Activated CD4-positive, alpha-beta T cell treated with anti-CD3 and anti-CD28 coated beads for 36 hours (primary cell): ENCODE measurements at regions not wholly inside any gene's neighbourhood (a gene's known extent, or its start where the extent isn't known, plus 50 kb on each side); places are given as distances from the start of the nearest gene placed in this dataset.
A peak's percentile ranks its signal among the peaks of the same experiment; 100 is the strongest.

Source experiments
- ATAC-seq: fragments of 200-7000 bp; cut with Tn5 transposase; one replicate; pipeline ENCODE4 v1.10.0; 2021; ENCODE audit warnings: mild to moderate bottlenecking, moderate library complexity
- CTCF ChIA-PET: fragments of 350-600 bp; sonication (Branson Sonifier 250); formaldehyde crosslinking; loops from one replicate; lab custom pipeline; 2021; ENCODE audit warnings: antibody characterized with exemption; lab: Charles Lee
- POLR2A ChIA-PET: fragments of 350-600 bp; sonication (Branson Sonifier 250); formaldehyde crosslinking; loops from one replicate; lab custom pipeline; 2021; ENCODE audit warnings: antibody characterized with exemption, inconsistent platforms; lab: Charles Lee
- DNase-seq: peaks from one replicate; pipeline ENCODE4 v3.0.0-alpha.2; 2020
- H3K27ac Mint-ChIP-seq: one replicate; pipeline ENCODE4 v1.8.0; 2021; ENCODE audit warnings: mixed read lengths
- H3K27me3 Mint-ChIP-seq: one replicate; pipeline ENCODE4 v1.8.0; 2021; ENCODE audit warnings: mixed read lengths
- H3K36me3 Mint-ChIP-seq: one replicate; pipeline ENCODE4 v1.8.0; 2021; ENCODE audit warnings: low read depth, mixed read lengths
- H3K4me1 Mint-ChIP-seq: one replicate; pipeline ENCODE4 v1.8.0; 2021; ENCODE audit warnings: mixed read lengths
- H3K4me3 Mint-ChIP-seq: one replicate; pipeline ENCODE4 v1.8.0; 2021; ENCODE audit warnings: mild to moderate bottlenecking, moderate library complexity, mixed read lengths
- H3K9me3 Mint-ChIP-seq: one replicate; pipeline ENCODE4 v1.8.0; 2021; ENCODE audit warnings: low read depth, mixed read lengths
- intact Hi-C, 2 experiments: fragments of 100-400 bp; cut with DNase I in 1 of 2; cut with micrococcal nuclease in 1 of 2; formaldehyde crosslinking; loops; one replicate each; pipeline versions ENCODE4 v1.14.2 to v1.15.1; 2022 to 2024; cut with DNase I, micrococcal nuclease

DNA sequence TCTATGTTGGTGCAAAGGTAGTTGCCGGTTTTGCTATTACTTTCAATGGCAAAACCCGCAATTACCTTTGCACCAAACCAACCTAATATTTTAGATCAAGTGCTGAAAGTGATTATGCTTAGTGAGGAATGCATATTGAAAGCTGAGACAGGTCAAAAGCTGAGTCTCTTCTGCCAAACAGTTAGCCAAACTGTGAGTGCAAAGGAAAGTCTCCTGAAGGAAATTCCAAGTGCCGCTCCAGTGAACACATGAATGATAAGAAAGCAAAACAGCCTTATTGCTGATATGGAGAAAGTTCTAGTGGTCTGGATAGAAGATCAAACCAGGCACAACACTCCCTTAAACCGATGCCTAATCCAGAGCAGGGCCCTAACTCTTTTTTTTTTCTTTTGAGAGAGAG, 83.1 kb upstream of the ERRFI1 start:
- ATAC-seq (no peak), DNase-seq (no peak)
- ChIA-PET POLR2A (no interaction called here), CTCF (interaction anchor here (0.8 kb wide), 1 partner anchor 35 kb away, joined by 4 read pairs; no protein-coding TSS in a partner anchor)
- intact Hi-C loops = no loop called here
- Mint-ChIP-seq H3K27ac (no peak overlapping the region), H3K4me1 (peaks cover 11% of the 10 kb centered on the region), H3K4me3 (no peak overlapping the region), H3K9me3 (no peaks in the 10 kb centered on the region), H3K27me3 (peaks cover 3% of the 10 kb centered on the region), H3K36me3 (no peaks in the 10 kb centered on the region)

- intact Hi-C loops = no loop called here
- Mint-ChIP-seq H3K4me1 (peaks cover 2% of the 10 kb centered on the region), H3K36me3 (no peaks in the 10 kb centered on the region), H3K4me3 (no peak overlapping the region), H3K27me3 (peaks cover 6% of the 10 kb centered on the region), H3K9me3 (no peaks in the 10 kb centered on the region), H3K27ac (no peak overlapping the region)
- POLR2A ChIA-PET = no interaction called here
- no peak for ATAC-seq
- DNase-seq = no peak
- CTCF ChIA-PET = interaction anchor here (0.8 kb wide), 1 partner anchor 10 kb away, joined by 3 read pairs; no protein-coding TSS in a partner anchor
Observed at GRCh38 chr1:8107897-8108296, 81.8 kb upstream of the ERRFI1 start.

GRCh38 chr1:8104278-8105236, 78.4 kb upstream of the ERRFI1 start:
- POLR2A ChIA-PET = no interaction called here
- CTCF ChIA-PET = no interaction called here

GRCh38 chr1:8097908-8098307, 71.8 kb upstream of the ERRFI1 start:
- Mint-ChIP-seq H3K9me3 (peaks cover 3% of the 10 kb centered on the region), H3K27me3 (peaks cover 9% of the 10 kb centered on the region), H3K4me3 (no peak overlapping the region), H3K4me1 (peaks cover 40% of the 10 kb centered on the region), H3K36me3 (no peaks in the 10 kb centered on the region), H3K27ac (peak overlapping the region; percentile 96)
- no peak for DNase-seq
- ATAC-seq = no peak
- intact Hi-C loops = loop anchor here (1.0 to 10.0 kb wide), 10 partner anchors 51 to 564 kb away; partner anchors contain the start of gene PARK7 (in 1 of the 2)
- CTCF ChIA-PET = interaction anchor here (0.6 to 1.3 kb wide), 4 partner anchors 9 to 218 kb away, joined by 3 to 5 read pairs (median 3); no protein-coding TSS in a partner anchor
- POLR2A ChIA-PET = interaction anchor here (0.6 kb wide), 1 partner anchor 155 kb away, joined by 3 read pairs; no protein-coding TSS in a partner anchor

More at GRCh38 chr1:8104278-8105236, 78.4 kb upstream of the ERRFI1 start:
- intact Hi-C loops = no loop called here
- H3K27ac Mint-ChIP-seq = no peak overlapping the region
- H3K36me3 Mint-ChIP-seq = no peaks in the 10 kb centered on the region
- peaks cover 2% of the 10 kb centered on the region for H3K4me1 Mint-ChIP-seq
- H3K4me3 Mint-ChIP-seq = no peak overlapping the region
- H3K27me3 Mint-ChIP-seq = peaks cover 8% of the 10 kb centered on the region
- no peak for DNase-seq
- no peak for ATAC-seq
- H3K9me3 Mint-ChIP-seq = no peaks in the 10 kb centered on the region

DNA sequence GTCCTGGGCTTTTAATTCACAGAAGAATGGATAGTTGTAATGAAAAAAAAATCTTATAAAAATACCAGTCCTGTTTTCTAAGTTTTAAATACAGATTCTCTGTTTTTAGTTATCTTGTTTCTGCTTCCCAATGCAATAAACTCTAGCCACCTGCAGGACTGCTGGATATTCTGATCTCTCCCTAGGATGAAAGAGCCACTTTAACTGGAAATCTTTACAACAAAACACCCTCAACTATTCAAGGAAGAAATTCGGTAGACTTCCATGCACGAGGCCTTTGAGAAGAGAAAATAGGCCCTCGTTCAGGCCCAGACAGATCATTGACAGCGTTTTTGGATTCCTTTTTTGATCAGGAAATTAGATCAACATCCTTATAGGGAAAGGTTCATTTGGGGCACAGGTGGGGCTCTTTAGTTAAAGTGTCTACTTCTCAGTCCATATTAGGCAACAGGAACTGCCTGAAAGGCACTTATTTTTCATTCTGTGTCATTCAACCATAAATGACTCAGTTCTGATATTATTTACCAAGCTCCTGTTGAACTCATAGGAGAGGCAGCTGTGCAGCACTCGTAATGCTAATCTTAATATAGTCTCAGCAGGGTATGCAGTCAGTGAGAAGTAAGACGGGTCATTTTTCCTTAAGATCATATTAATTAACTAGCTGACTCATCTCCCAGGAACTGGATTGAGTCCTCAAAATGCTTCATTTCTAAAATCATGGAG, 71.1 kb upstream of the ERRFI1 start:
- Mint-ChIP-seq H3K4me1 (peaks cover 40% of the 10 kb centered on the region), H3K27me3 (peaks cover 11% of the 10 kb centered on the region), H3K36me3 (no peaks in the 10 kb centered on the region), H3K9me3 (peaks cover 3% of the 10 kb centered on the region), H3K27ac (peak overlapping the region; percentile 96), H3K4me3 (peak overlapping the region; percentile 59)
- intact Hi-C loops = loop anchor here (1.0 to 10.0 kb wide), 10 partner anchors 50 to 565 kb away; partner anchors contain the start of gene PARK7 (in 1 of the 2)
- peak; percentile 47 for DNase-seq
- ATAC-seq = peak; percentile 91
- CTCF ChIA-PET = interaction anchor here (1.2 to 1.3 kb wide), 2 partner anchors 10 to 11 kb away, joined by 3 to 5 read pairs; no protein-coding TSS in a partner anchor
- POLR2A ChIA-PET = interaction anchor here (0.6 kb wide), 2 partner anchors 53 to 156 kb away, joined by 3 read pairs; no protein-coding TSS in a partner anchor

- Mint-ChIP-seq H3K4me1 (peaks cover 40% of the 10 kb centered on the region), H3K36me3 (no peaks in the 10 kb centered on the region), H3K27me3 (peaks cover 11% of the 10 kb centered on the region), H3K4me3 (no peak overlapping the region), H3K27ac (peak overlapping the region; percentile 96), H3K9me3 (peaks cover 3% of the 10 kb centered on the region)
- POLR2A ChIA-PET = interaction anchor here (0.6 kb wide), 2 partner anchors 52 to 1577 kb away, joined by 3 to 4 read pairs; no protein-coding TSS in a partner anchor
- ATAC-seq (peak; percentile 43), DNase-seq (no peak)
- CTCF ChIA-PET = interaction anchor here (1.3 kb wide), 1 partner anchor 10 kb away, joined by 5 read pairs; no protein-coding TSS in a partner anchor
- intact Hi-C loops = loop anchor here (1.0 to 10.0 kb wide), 13 partner anchors 50 to 566 kb away; partner anchors contain the start of gene PARK7 (in 1 of the 2)
Observed at GRCh38 chr1:8096105-8097011, 70.2 kb upstream of the ERRFI1 start.

- Mint-ChIP-seq H3K4me3 (no peak overlapping the region), H3K27ac (peak overlapping the region; percentile 66), H3K9me3 (peaks cover 3% of the 10 kb centered on the region), H3K4me1 (peaks cover 42% of the 10 kb centered on the region), H3K36me3 (no peaks in the 10 kb centered on the region), H3K27me3 (peaks cover 11% of the 10 kb centered on the region)
- DNase-seq = no peak
- intact Hi-C loops = loop anchor here (5.0 to 10.0 kb wide), 3 partner anchors 72 to 567 kb away; no protein-coding TSS in a partner anchor
- CTCF ChIA-PET = no interaction called here
- no peak for ATAC-seq
- POLR2A ChIA-PET = no interaction called here
Observed at GRCh38 chr1:8095584-8095983, 69.5 kb upstream of the ERRFI1 start.

- CTCF ChIA-PET = no interaction called here
- Mint-ChIP-seq H3K27ac (peak overlapping the region; percentile 43), H3K4me3 (no peak overlapping the region), H3K36me3 (no peaks in the 10 kb centered on the region), H3K9me3 (peaks cover 3% of the 10 kb centered on the region), H3K27me3 (peaks cover 13% of the 10 kb centered on the region), H3K4me1 (peaks cover 51% of the 10 kb centered on the region)
- POLR2A ChIA-PET = interaction anchor here (0.5 kb wide), 1 partner anchor 8 kb away, joined by 3 read pairs; no protein-coding TSS in a partner anchor
- DNase-seq = peak; percentile 25
- intact Hi-C loops = loop anchor here (5.0 to 10.0 kb wide), 3 partner anchors 73 to 568 kb away; no protein-coding TSS in a partner anchor
- peak; percentile 21 for ATAC-seq
Observed at GRCh38 chr1:8094481-8095241, 68.6 kb upstream of the ERRFI1 start.

GRCh38 chr1:8093221-8093980, 67.3 kb upstream of the ERRFI1 start:
- intact Hi-C loops = loop anchor here in 1 of 2 experiments (10.0 kb wide), 1 partner anchor 431 kb away; no protein-coding TSS in a partner anchor
- H3K27ac Mint-ChIP-seq = peak overlapping the region; percentile 32
- peaks cover 3% of the 10 kb centered on the region for H3K9me3 Mint-ChIP-seq
- no peak for ATAC-seq
- peaks cover 55% of the 10 kb centered on the region for H3K4me1 Mint-ChIP-seq
- peaks cover 13% of the 10 kb centered on the region for H3K27me3 Mint-ChIP-seq
- ChIA-PET CTCF (interaction anchor here (0.6 kb wide), 1 partner anchor 65 kb away, joined by 3 read pairs; no protein-coding TSS in a partner anchor), POLR2A (no interaction called here)
- no peaks in the 10 kb centered on the region for H3K36me3 Mint-ChIP-seq
- H3K4me3 Mint-ChIP-seq = no peak overlapping the region
- no peak for DNase-seq
